ENCODE measurements at regions not wholly inside any gene's neighbourhood (a gene's known extent, or its start where the extent isn't known, plus 50 kb on each side); places are given as distances from the start of the nearest gene placed in this dataset.

- H3K27ac Mint-ChIP-seq, result no peak overlapping the region
- H3K27me3 Mint-ChIP-seq, result peaks cover 3% of the 10 kb centered on the region
- no peak for DNase-seq (ENCODE audit: extremely low spot score, unreplicated experiment)
- H3K4me3 Mint-ChIP-seq, result no peak overlapping the region
- TF ChIP-seq CTCF (conservative IDR thresholded peaks at IDR 0.05), result no peak
- no peaks in the 10 kb centered on the region for H3K4me1 Mint-ChIP-seq (ENCODE audit: unreplicated experiment)
- no peaks in the 10 kb centered on the region for H3K36me3 Mint-ChIP-seq
- H3K9me3 Mint-ChIP-seq, result no peaks in the 10 kb centered on the region
Measured at GRCh38 chr16:6274351-6274750, 1058.3 kb upstream of the RBFOX1 start.

DNA sequence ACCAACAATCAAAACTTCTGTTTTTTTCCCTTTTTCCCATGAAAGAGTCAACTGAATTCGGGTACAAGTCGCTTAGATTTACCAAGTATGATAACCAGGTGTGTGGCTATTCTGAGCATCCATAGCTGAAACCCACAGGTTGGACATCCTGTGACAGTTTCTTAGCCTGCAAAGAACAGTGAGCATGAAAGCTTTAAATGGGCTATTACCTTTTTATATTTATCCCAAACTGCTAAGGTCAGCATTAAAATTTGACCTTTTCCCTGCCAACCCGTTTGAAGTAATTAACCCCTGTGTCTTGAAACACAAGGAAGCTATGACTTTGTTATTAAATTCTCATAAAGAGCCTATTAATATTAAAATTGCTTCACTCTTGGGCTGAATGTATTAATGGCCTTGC, 1065.0 kb upstream of the RBFOX1 start:
- Mint-ChIP-seq H3K36me3 (peaks cover 3% of the 10 kb centered on the region), H3K4me3 (no peak overlapping the region), H3K27ac (no peak overlapping the region), H3K27me3 (peaks cover 10% of the 10 kb centered on the region), H3K4me1 (ENCODE audit: unreplicated experiment) (no peaks in the 10 kb centered on the region), H3K9me3 (no peaks in the 10 kb centered on the region)
- no peak for DNase-seq (ENCODE audit: extremely low spot score, unreplicated experiment)
- TF ChIP-seq CTCF (conservative IDR thresholded peaks at IDR 0.05), result no peak

GRCh38 chr16:6266703-6267102, 1065.9 kb upstream of the RBFOX1 start:
- Mint-ChIP-seq H3K36me3 (peaks cover 3% of the 10 kb centered on the region), H3K27me3 (peaks cover 12% of the 10 kb centered on the region), H3K27ac (no peak overlapping the region), H3K4me3 (no peak overlapping the region), H3K4me1 (ENCODE audit: unreplicated experiment) (no peaks in the 10 kb centered on the region), H3K9me3 (no peaks in the 10 kb centered on the region)
- DNase-seq (ENCODE audit: extremely low spot score, unreplicated experiment), result no peak
- TF ChIP-seq CTCF (conservative IDR thresholded peaks at IDR 0.05), result no peak

GRCh38 chr16:6265968-6266367, 1066.7 kb upstream of the RBFOX1 start:
- Mint-ChIP-seq H3K9me3 (no peaks in the 10 kb centered on the region), H3K36me3 (peaks cover 3% of the 10 kb centered on the region)

GRCh38 chr16:6258056-6258455, 1074.6 kb upstream of the RBFOX1 start:
- no peak overlapping the region for H3K27ac Mint-ChIP-seq
- no peak overlapping the region for H3K4me3 Mint-ChIP-seq
- H3K4me1 Mint-ChIP-seq (ENCODE audit: unreplicated experiment), result no peaks in the 10 kb centered on the region
- TF ChIP-seq CTCF (conservative IDR thresholded peaks at IDR 0.05), result no peak
- no peaks in the 10 kb centered on the region for H3K36me3 Mint-ChIP-seq
- DNase-seq (ENCODE audit: extremely low spot score, unreplicated experiment), result no peak
- H3K9me3 Mint-ChIP-seq, result no peaks in the 10 kb centered on the region
- H3K27me3 Mint-ChIP-seq, result peaks cover 5% of the 10 kb centered on the region

More at GRCh38 chr16:6265968-6266367, 1066.7 kb upstream of the RBFOX1 start:
- no peak overlapping the region for H3K27ac Mint-ChIP-seq
- no peak for TF ChIP-seq CTCF (conservative IDR thresholded peaks at IDR 0.05)
- peaks cover 8% of the 10 kb centered on the region for H3K27me3 Mint-ChIP-seq
- H3K4me3 Mint-ChIP-seq, result no peak overlapping the region
- H3K4me1 Mint-ChIP-seq (ENCODE audit: unreplicated experiment), result no peaks in the 10 kb centered on the region
- DNase-seq (ENCODE audit: extremely low spot score, unreplicated experiment), result no peak

DNA sequence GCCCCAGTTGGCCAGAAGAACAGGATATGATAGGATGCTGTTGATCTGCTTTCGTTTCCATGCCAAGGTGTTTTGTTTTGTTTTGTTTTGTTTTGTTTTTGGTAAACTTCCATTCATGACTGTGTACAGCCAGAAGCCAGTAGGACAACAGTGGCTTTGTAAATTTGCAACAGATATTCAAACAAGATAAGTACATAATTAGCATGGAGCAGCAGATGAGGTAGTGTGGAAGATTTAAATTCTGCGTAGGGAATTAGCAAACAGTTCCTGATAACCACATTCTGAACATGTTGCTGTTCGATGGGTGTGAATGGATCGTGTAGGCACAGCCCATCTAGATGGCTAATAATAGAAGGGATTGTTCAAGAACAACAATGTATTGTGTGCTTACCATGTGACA, 1080.1 kb upstream of the RBFOX1 start:
- Mint-ChIP-seq H3K4me1 (ENCODE audit: unreplicated experiment) (no peaks in the 10 kb centered on the region), H3K27me3 (peaks cover 5% of the 10 kb centered on the region), H3K9me3 (no peaks in the 10 kb centered on the region), H3K36me3 (no peaks in the 10 kb centered on the region), H3K27ac (no peak overlapping the region), H3K4me3 (no peak overlapping the region)
- DNase-seq (ENCODE audit: extremely low spot score, unreplicated experiment), result no peak
- no peak for TF ChIP-seq CTCF (conservative IDR thresholded peaks at IDR 0.05)
